HepG2 (cell line): ENCODE measurements at regions not wholly inside any gene's neighbourhood (a gene's known extent, or its start where the extent isn't known, plus 50 kb on each side); places are given as distances from the start of the nearest gene placed in this dataset.

Source experiments
- ATAC-seq: fragments of 200-7000 bp; cut with Tn5 transposase; 3 replicates; pipeline ENCODE4 v1.9.1; 2020; ENCODE audit warnings: mild to moderate bottlenecking, moderate library complexity
- BruUV-seq: library from RNA; stranded (reverse); fragments of 400-500 nt; replicated peaks from 2 replicates; lab custom pipeline; 2021; lab: Mats Ljungman, UMichigan
- CTCF ChIA-PET: fragments of 300-600 bp; formaldehyde crosslinking; extraction: SDS; loops from one replicate; lab custom pipeline; 2021; ENCODE audit warnings: low total read pairs, inconsistent platforms, low intra/inter-chr PET ratio; lab: Yijun Ruan, JAX
- POLR2A ChIA-PET: fragments of 350-600 bp; sonication (Branson Sonifier 250); formaldehyde crosslinking; loops from one replicate; lab custom pipeline; 2020; ENCODE audit warnings: antibody characterized with exemption, inconsistent platforms; lab: Yijun Ruan, JAX
- DNase-seq: peaks from one replicate; pipeline ENCODE4 v3.0.0-alpha.2; 2015; ENCODE audit warnings: low spot score
- FAIRE-seq: peaks from 3 replicates; lab custom pipeline; 2011; peaks lifted over from hg19 to GRCh38; lab: Jason Lieb, UNC
- H2AFZ ChIP-seq: one replicate; pipeline ENCODE4 v1.6.1; 2011; ENCODE audit warnings: low read length, inconsistent platforms
- H3K27ac ChIP-seq: fragments of 300-600 bp; 3 replicates; pipeline ENCODE4 v1.8.0; 2011; ENCODE audit warnings: mixed run types, mild to moderate bottlenecking, mixed read lengths, low read length, inconsistent platforms; ENCODE audit not compliant: insufficient read depth; ENCODE audit errors: extremely low read length
- H3K27me3 ChIP-seq, 2 experiments: fragments of 200-600 bp in 1 of 2; 2 replicates in 1 of 2; 3 replicates in 1 of 2; pipeline versions ENCODE4 v1.6.0 to v1.8.0; 2011; ENCODE audit warnings: low read length in 2 of 2, mild to moderate bottlenecking in 2 of 2, moderate library complexity in 2 of 2, inconsistent platforms in 1 of 2; ENCODE audit not compliant: insufficient read depth in 2 of 2, control insufficient read depth in 1 of 2
- H3K36me3 ChIP-seq, 2 experiments: fragments of 200-600 bp in 1 of 2; replicated peaks in 1 of 2; 2 replicates in 1 of 2; 3 replicates in 1 of 2; pipeline versions ENCODE4 v1.5.1 to v1.8.0; 2011; ENCODE audit warnings: low read length in 2 of 2, inconsistent platforms in 1 of 2; ENCODE audit not compliant: insufficient read depth in 2 of 2, control insufficient read depth in 1 of 2
- H3K4me1 ChIP-seq: 2 replicates; pipeline ENCODE4 v1.5.1; 2012; ENCODE audit warnings: low read length, inconsistent platforms; ENCODE audit not compliant: insufficient read depth
- H3K4me2 ChIP-seq: 2 replicates; pipeline ENCODE4 v1.6.0; 2011; ENCODE audit warnings: low read depth, low read length, inconsistent platforms
- H3K4me3 ChIP-seq, 3 experiments: fragments of 200-600 bp in 1 of 3; sonication (generic), shearing (Covaris generic) in 1 of 3; replicated peaks in 1 of 3; 2 replicates each; pipeline ENCODE4 v1.5.1; 2011 to 2016; ENCODE audit warnings: low read length in 3 of 3, inconsistent platforms in 2 of 3, low read depth in 2 of 3, mild to moderate bottlenecking in 2 of 3, control low read depth in 1 of 3, mixed read lengths in 1 of 3; ENCODE audit not compliant: insufficient read depth in 1 of 3
- H3K79me2 ChIP-seq: one replicate; pipeline ENCODE4 v1.6.1; 2011; ENCODE audit warnings: low read length, inconsistent platforms; ENCODE audit not compliant: insufficient read depth
- H3K9ac ChIP-seq: 2 replicates; pipeline ENCODE4 v1.6.0; 2011; ENCODE audit warnings: mild to moderate bottlenecking, low read depth, low read length, inconsistent platforms; ENCODE audit not compliant: insufficient read depth
- H3K9me3 ChIP-seq: 2 replicates; pipeline ENCODE4 v1.5.1; 2012; ENCODE audit warnings: mild to moderate bottlenecking, low read length
- H4K20me1 ChIP-seq: 2 replicates; pipeline ENCODE4 v1.6.0; 2011; ENCODE audit warnings: inconsistent platforms, mild to moderate bottlenecking, low read length, moderate library complexity; ENCODE audit not compliant: insufficient read depth
- DPF2 ChIP-seq: sonication (generic); formaldehyde crosslinking; IDR thresholded peaks from 2 replicates; pipeline ENCODE4 v1.4.0; 2020; ENCODE audit warnings: mild to moderate bottlenecking, low read depth, missing genetic modification reagents, borderline replicate concordance
- FOXA1 ChIP-seq, 2 experiments: fragments of 450-650 bp in 1 of 2; sonication (generic) in 1 of 2; formaldehyde crosslinking in 1 of 2; IDR thresholded peaks; 2 replicates each; pipeline versions ENCODE4 v1.4.0 to v1.6.1; 2016 to 2020; ENCODE audit warnings: missing genetic modification reagents in 1 of 2
- MED13 ChIP-seq: sonication (generic); formaldehyde crosslinking; IDR thresholded peaks from 2 replicates; pipeline ENCODE4 v1.5.0; 2020; ENCODE audit warnings: missing genetic modification reagents
- MXD4 ChIP-seq: IDR thresholded peaks from 2 replicates; pipeline ENCODE4 v1.6.1; 2016; ENCODE audit warnings: mild to moderate bottlenecking, missing biosample characterization, missing genetic modification reagents
- MYC ChIP-seq: sonication (generic); formaldehyde crosslinking; IDR thresholded peaks from 2 replicates; pipeline ENCODE4 v1.9.0; 2021; ENCODE audit warnings: missing genetic modification reagents, borderline replicate concordance
- ZNF468 ChIP-seq: sonication (generic); formaldehyde crosslinking; IDR thresholded peaks from 2 replicates; pipeline ENCODE4 v1.8.0; 2022; ENCODE audit warnings: mild to moderate bottlenecking, moderate library complexity, missing genetic modification reagents
- ZNF775 ChIP-seq: sonication (generic); formaldehyde crosslinking; IDR thresholded peaks from 2 replicates; pipeline ENCODE4 v1.4.0; 2020; ENCODE audit warnings: missing genetic modification reagents, mild to moderate bottlenecking, moderate library complexity, borderline replicate concordance
- WGBS: methylation state at CpG from one replicate; pipeline ENCODE4 v1.1.6; 2017; ENCODE audit warnings: low lambda C conversion rate; 5-methylcytosine and 5-hydroxymethylcytosine counted together
- in situ Hi-C: cut with HindIII; loops from 2 replicates; pipeline ENCODE4 v1.10.0; 2017; ENCODE audit warnings: low pct_unique_long_range_greater_than_20kb; ENCODE audit not compliant: extremely low pct_ligation_motif_present
- intact Hi-C: fragments of 100-400 bp; cut with micrococcal nuclease; formaldehyde crosslinking; loops from one replicate; pipeline ENCODE4 v1.10.0; 2022; ENCODE audit not compliant: unreplicated experiment
- TF ChIP-seq, protein P1 (sequence below): sonication (generic); formaldehyde crosslinking; IDR thresholded peaks from 2 replicates; pipeline ENCODE4 v1.5.0; 2020; ENCODE audit warnings: missing genetic modification reagents
- TF ChIP-seq, protein P2 (sequence below): sonication (generic); formaldehyde crosslinking; IDR thresholded peaks from 2 replicates; pipeline ENCODE4 v1.9.0; 2021; ENCODE audit warnings: missing genetic modification reagents, borderline replicate concordance
- TF ChIP-seq, protein P3 (sequence below): sonication (generic); formaldehyde crosslinking; IDR thresholded peaks from 2 replicates; pipeline ENCODE4 v1.4.0; 2020; ENCODE audit warnings: missing genetic modification reagents

DNA sequence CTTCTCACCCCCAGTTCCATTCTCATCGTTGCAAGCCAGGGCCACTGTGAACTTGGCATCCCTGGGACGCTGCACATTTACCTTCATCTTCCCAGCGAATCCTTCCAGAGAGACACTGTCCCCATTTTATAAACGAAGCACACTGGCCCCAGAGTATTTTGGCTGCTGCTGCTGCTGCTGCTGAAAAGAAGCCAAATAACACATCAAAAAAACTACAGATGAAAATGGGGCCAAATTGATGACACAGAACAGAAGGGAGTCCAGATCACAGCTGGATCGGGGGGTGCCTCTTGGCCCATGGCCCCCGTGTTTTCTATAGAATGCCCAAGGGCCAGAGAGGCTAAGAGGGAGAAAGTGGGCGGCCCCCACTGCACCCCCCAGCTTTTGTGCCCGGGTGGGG, 221.0 kb upstream of the IGF1R start:
- in situ Hi-C loops = no loop called here
- intact Hi-C loops = loop anchor here (10.0 kb wide), 2 partner anchors 253 to 523 kb away; no protein-coding TSS in a partner anchor
- no peak for TF ChIP-seq MED13 (CRISPR knock-in tag)
- TF ChIP-seq DPF2 (CRISPR knock-in tag) = no peak
- TF ChIP-seq, protein P1, sequence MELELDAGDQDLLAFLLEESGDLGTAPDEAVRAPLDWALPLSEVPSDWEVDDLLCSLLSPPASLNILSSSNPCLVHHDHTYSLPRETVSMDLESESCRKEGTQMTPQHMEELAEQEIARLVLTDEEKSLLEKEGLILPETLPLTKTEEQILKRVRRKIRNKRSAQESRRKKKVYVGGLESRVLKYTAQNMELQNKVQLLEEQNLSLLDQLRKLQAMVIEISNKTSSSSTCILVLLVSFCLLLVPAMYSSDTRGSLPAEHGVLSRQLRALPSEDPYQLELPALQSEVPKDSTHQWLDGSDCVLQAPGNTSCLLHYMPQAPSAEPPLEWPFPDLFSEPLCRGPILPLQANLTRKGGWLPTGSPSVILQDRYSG (CRISPR knock-in tag) = no peak
- TF ChIP-seq, protein P2, sequence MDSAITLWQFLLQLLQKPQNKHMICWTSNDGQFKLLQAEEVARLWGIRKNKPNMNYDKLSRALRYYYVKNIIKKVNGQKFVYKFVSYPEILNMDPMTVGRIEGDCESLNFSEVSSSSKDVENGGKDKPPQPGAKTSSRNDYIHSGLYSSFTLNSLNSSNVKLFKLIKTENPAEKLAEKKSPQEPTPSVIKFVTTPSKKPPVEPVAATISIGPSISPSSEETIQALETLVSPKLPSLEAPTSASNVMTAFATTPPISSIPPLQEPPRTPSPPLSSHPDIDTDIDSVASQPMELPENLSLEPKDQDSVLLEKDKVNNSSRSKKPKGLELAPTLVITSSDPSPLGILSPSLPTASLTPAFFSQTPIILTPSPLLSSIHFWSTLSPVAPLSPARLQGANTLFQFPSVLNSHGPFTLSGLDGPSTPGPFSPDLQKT (CRISPR knock-in tag) = no peak
- no peak for TF ChIP-seq ZNF775
- TF ChIP-seq ZNF468 (CRISPR knock-in tag) = no peak
- no peak for TF ChIP-seq MXD4 (CRISPR knock-in tag)
- TF ChIP-seq FOXA1 (IDR thresholded peaks at IDR 0.05) = no peak
- TF ChIP-seq FOXA1 (CRISPR knock-in tag; IDR thresholded peaks at IDR 0.05) = no peak
- TF ChIP-seq, protein P3, sequence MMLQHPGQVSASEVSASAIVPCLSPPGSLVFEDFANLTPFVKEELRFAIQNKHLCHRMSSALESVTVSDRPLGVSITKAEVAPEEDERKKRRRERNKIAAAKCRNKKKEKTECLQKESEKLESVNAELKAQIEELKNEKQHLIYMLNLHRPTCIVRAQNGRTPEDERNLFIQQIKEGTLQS (CRISPR knock-in tag) = no peak
- no peak for TF ChIP-seq MYC (CRISPR knock-in tag)
- H3K36me3 ChIP-seq = no peaks in the 10 kb centered on the region
- 16% methylated on average over 8 of the region's 8 CpGs for WGBS
- ChIA-PET POLR2A (no interaction called here), CTCF (interaction anchor here (1.0 to 1.7 kb wide), 2 partner anchors 114 to 116 kb away, joined by 3 to 12 read pairs; no protein-coding TSS in a partner anchor)
- H3K9me3 ChIP-seq = 0 out of 2 replicates have a peak, but pooled peaks cover 8% of the 10 kb centered on the region
- no peak overlapping the region for H3K4me3 ChIP-seq
- no peak overlapping the region for H2AFZ ChIP-seq
- H3K4me1 ChIP-seq = 0 out of 2 replicates have a peak, but pooled peaks cover 5% of the 10 kb centered on the region
- ATAC-seq (no peak), DNase-seq (no peak), FAIRE-seq (no peak)
- H4K20me1 ChIP-seq = no peaks in the 10 kb centered on the region
- peaks cover 3 to 44% of the 10 kb centered on the region in 2 experiments; a peak in 4 of 5 replicates for H3K27me3 ChIP-seq
- H3K9ac ChIP-seq = no peak overlapping the region
- no peak overlapping the region for H3K27ac ChIP-seq
- no peaks in the 10 kb centered on the region for H3K79me2 ChIP-seq
- BruUV-seq = no TSS peak
- H3K4me2 ChIP-seq = no peak overlapping the region
